ENCODE measurements at regions not wholly inside any gene's neighbourhood (a gene's known extent, or its start where the extent isn't known, plus 50 kb on each side); places are given as distances from the start of the nearest gene placed in this dataset.
"Not testable (repeated sequence)": the region's sequence is repeated elsewhere in the genome, so short reads cannot be mapped to it uniquely, and the experiment has no call there.

DNA sequence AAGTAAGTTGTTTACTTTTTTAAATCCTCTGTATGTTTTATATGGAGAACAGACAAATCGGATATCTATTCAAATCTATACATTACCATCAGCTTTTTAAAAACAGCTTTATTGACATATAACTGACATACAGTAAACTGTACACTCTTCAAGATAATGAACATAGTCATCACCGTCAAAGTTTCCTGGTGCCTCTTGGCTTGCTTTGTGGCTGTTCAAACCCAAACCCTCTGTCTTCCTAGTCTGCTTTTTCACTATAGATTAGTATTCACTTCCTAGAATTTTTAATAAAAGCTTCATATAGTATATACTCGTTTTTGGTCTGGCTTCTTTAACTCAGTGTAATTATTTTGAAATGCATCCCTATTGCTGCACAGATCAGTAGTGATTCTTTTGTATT lies 56.4 kb upstream of the TPTE start:
- no peak overlapping the region for H3K27ac ChIP-seq
- no peak overlapping the region for H3K4me2 ChIP-seq
- no peaks in the 10 kb centered on the region for H3K4me1 ChIP-seq
- H3K4me3 ChIP-seq: no peak overlapping the region
- ChIA-PET CTCF (interaction anchor here (0.8 kb wide), 1 partner anchor 21 kb away, joined by 3 read pairs; no protein-coding TSS in a partner anchor), POLR2A (no interaction called here)
- no peak for TF ChIP-seq HEYL (CRISPR knock-in tag; IDR thresholded peaks at IDR 0.05)
- TF ChIP-seq RARB (CRISPR knock-in tag; IDR thresholded peaks at IDR 0.05): no peak
- H3K9me3 ChIP-seq: peaks cover 2% of the 10 kb centered on the region; the same call in 1 of the 3 replicates
- FAIRE-seq (no peak), ATAC-seq (no peak; a peak in 1 of 6 replicates), DNase-seq (ENCODE audit: low read depth in 1 of 2, low spot score in 1 of 2) (no peak)
- 20% methylated on average over 3 of the region's 3 CpGs for WGBS (ENCODE audit: missing lambda C conversion rate)

- POLR2A ChIA-PET, H3K4me2 ChIP-seq: not testable (repeated sequence)
Observed at GRCh38 chr21:10465524-10466110, 55.8 kb upstream of the TPTE start.

DNA sequence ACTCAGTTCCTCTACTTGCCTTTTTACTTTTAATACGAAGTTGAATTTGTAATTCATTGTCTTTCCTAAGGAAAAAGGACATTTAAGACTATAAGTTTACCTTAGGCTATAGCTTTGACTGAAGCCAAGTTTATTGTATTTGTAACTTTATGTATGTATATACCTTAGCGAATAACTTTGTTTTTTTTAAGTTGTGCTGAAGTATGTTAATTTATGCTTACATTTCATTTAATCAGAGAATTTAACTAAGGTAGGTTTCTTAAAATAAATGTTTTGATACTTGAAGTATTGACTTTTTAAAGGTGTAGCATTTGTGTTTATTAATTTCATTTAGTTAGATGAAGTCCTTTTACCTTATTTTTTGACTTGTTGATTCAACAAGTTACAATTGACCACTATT lies 55.2 kb upstream of the TPTE start:
- no peak overlapping the region for H3K4me3 ChIP-seq
- FAIRE-seq (no peak), ATAC-seq (no peak), DNase-seq (ENCODE audit: low read depth in 1 of 2, low spot score in 1 of 2) (no peak)
- 14% methylated on average over 2 of the region's 2 CpGs for WGBS (ENCODE audit: missing lambda C conversion rate)
- no peaks in the 10 kb centered on the region for H3K4me1 ChIP-seq
- no peak for TF ChIP-seq HMGXB4 (CRISPR knock-in tag; IDR thresholded peaks at IDR 0.05; ENCODE audit: borderline replicate concordance)
- no peak for TF ChIP-seq RCOR1 (IDR thresholded peaks at IDR 0.05; ENCODE audit: low read depth, low read length)
- TF ChIP-seq JUN (IDR thresholded peaks at IDR 0.05): no peak
- no peak for TF ChIP-seq GATA3 (IDR thresholded peaks at IDR 0.05; ENCODE audit: borderline replicate concordance)
- TF ChIP-seq MAFK (IDR thresholded peaks at IDR 0.05; ENCODE audit: partially characterized antibody): no peak
- ChIA-PET CTCF (no interaction called here), POLR2A (no interaction called here)
- H3K9me3 ChIP-seq: peaks cover 2% of the 10 kb centered on the region; the same call in 1 of the 3 replicates
- H3K27ac ChIP-seq: no peak overlapping the region
- H3K4me2 ChIP-seq: no peak overlapping the region

More at GRCh38 chr21:10465524-10466110, 55.8 kb upstream of the TPTE start:
- H3K4me3 ChIP-seq; H3K9me3 ChIP-seq; FAIRE-seq; H3K4me1 ChIP-seq; H3K27ac ChIP-seq; DNase-seq (ENCODE audit: low read depth in 1 of 2, low spot score in 1 of 2); CTCF ChIA-PET: not testable (repeated sequence)
- peak in 1 of 2 experiments; percentile 51; a peak in 3 of 6 replicates for ATAC-seq
- 7% methylated on average over 10 of the region's 10 CpGs for WGBS (ENCODE audit: missing lambda C conversion rate)

Small RNA genes lying in the stretch of these regions (small RNA-seq; reads per million reads assigned to genes)
- gene AF254983.2: 0 reads per million in 6 experiments

Data from A549 (cell line).